Choroid plexus epithelial cell (primary cell): ENCODE measurements at regions not wholly inside any gene's neighbourhood (a gene's known extent, or its start where the extent isn't known, plus 50 kb on each side); places are given as distances from the start of the nearest gene placed in this dataset.
A peak's percentile ranks its signal among the peaks of the same experiment; 100 is the strongest.
"Not testable (repeated sequence)": the region's sequence is repeated elsewhere in the genome, so short reads cannot be mapped to it uniquely, and the experiment has no call there.

Source experiments
- DNase-seq: peaks from one replicate; pipeline ENCODE4 v3.0.0-alpha.2; 2010; ENCODE audit warnings: low read depth
- H3K4me3 ChIP-seq: 2 replicates; pipeline ENCODE4 v1.5.1; 2011; ENCODE audit warnings: low read depth, mild to moderate bottlenecking, control low read depth, low read length, moderate library complexity
- TF ChIP-seq, protein P1 (sequence below): conservative IDR thresholded peaks from 2 replicates; pipeline ENCODE4 v1.5.1; 2011; ENCODE audit warnings: low read depth, mild to moderate bottlenecking, control low read depth, inconsistent platforms, low read length, moderate library complexity

- no peak overlapping the region for H3K4me3 ChIP-seq
- no peak for DNase-seq
- TF ChIP-seq, protein P1, sequence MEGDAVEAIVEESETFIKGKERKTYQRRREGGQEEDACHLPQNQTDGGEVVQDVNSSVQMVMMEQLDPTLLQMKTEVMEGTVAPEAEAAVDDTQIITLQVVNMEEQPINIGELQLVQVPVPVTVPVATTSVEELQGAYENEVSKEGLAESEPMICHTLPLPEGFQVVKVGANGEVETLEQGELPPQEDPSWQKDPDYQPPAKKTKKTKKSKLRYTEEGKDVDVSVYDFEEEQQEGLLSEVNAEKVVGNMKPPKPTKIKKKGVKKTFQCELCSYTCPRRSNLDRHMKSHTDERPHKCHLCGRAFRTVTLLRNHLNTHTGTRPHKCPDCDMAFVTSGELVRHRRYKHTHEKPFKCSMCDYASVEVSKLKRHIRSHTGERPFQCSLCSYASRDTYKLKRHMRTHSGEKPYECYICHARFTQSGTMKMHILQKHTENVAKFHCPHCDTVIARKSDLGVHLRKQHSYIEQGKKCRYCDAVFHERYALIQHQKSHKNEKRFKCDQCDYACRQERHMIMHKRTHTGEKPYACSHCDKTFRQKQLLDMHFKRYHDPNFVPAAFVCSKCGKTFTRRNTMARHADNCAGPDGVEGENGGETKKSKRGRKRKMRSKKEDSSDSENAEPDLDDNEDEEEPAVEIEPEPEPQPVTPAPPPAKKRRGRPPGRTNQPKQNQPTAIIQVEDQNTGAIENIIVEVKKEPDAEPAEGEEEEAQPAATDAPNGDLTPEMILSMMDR, result no peak
Observed at GRCh38 chr4:152187693-152188092, 348.2 kb downstream of the FBXW7 start.

GRCh38 chr4:152185786-152186550 lies 349.9 kb downstream of the FBXW7 start:
- DNase-seq, result peak; percentile 2
- TF ChIP-seq, protein P1, result no peak
- H3K4me3 ChIP-seq, result no peak overlapping the region

DNA sequence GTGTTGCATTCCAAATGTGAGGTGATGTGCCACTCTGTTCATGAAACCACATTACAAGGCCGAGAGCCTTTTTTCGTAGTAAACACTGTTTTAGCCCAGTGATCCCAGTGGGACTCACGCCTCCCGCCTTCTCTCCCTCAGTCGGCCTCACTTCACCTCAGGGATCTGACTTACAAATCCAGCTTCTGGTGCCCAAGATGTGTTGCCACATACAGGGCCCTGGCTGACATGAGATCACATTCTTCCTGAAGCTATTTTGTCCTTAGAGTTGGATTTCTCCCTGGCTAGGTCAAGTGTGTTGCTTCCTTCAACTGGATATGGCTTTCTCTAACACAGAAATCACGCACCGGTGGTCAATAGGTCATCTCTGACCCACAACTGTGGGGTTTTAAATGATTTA lies 354.7 kb downstream of the FBXW7 start:
- TF ChIP-seq, protein P1, result no peak
- DNase-seq, result no peak

DNA sequence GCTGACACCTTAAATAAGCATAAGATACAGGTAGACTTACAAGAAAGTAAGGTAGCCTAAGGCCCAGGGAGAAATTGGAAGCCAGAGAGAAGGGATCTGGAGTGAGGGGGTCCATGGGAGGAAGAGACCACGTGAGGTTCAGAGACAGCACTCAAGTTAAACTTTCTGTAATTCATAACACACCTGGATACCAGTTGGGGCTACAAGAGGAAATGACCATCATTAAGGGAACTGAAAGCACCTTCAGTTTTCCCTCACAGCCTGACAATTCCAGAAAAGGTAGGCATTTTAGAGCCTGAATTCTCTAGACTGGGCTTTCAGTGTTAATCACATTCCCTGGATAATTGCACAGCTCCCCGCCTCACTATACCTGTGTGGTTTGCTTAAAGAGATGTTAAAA lies 355.5 kb downstream of the FBXW7 start:
- no peak overlapping the region for H3K4me3 ChIP-seq
- no peak for DNase-seq
- TF ChIP-seq, protein P1, result no peak

More for the DNA sequence above, 354.7 kb downstream of the FBXW7 start:
- H3K4me3 ChIP-seq, result no peak overlapping the region

- not testable (repeated sequence) for H3K4me3 ChIP-seq, DNase-seq
Observed at GRCh38 chr4:152177538-152177937, 358.4 kb downstream of the FBXW7 start.

- no peak overlapping the region for H3K4me3 ChIP-seq
- TF ChIP-seq, protein P1, result no peak
- DNase-seq, result no peak
Observed at GRCh38 chr4:152176627-152177214, 359.2 kb downstream of the FBXW7 start.

GRCh38 chr4:152175586-152175985 lies 360.3 kb downstream of the FBXW7 start:
- no peak overlapping the region for H3K4me3 ChIP-seq
- DNase-seq, result no peak
- TF ChIP-seq, protein P1, result no peak
